GM23248 (cell line): ENCODE measurements at regions not wholly inside any gene's neighbourhood (a gene's known extent, or its start where the extent isn't known, plus 50 kb on each side); places are given as distances from the start of the nearest gene placed in this dataset.

Experiments
- EZH2 ChIP-seq: fragments of 200-600 bp; sonication (generic); IDR thresholded peaks from 2 replicates; pipeline ENCODE4 v1.6.1; 2018; ENCODE audit warnings: antibody characterized with exemption, mild to moderate bottlenecking; ENCODE audit not compliant: insufficient read depth, poor library complexity, severe bottlenecking
- EZH2phosphoT487 ChIP-seq: fragments of 200-600 bp; sonication (generic); IDR thresholded peaks from 2 replicates; pipeline ENCODE4 v1.6.1; 2018; ENCODE audit warnings: antibody characterized with exemption, moderate library complexity, mild to moderate bottlenecking, low read depth; ENCODE audit not compliant: insufficient read depth

- no peak for TF ChIP-seq EZH2
- TF ChIP-seq EZH2phosphoT487 = no peak
Observed at GRCh38 chr9:119967867-119968535, 598.8 kb upstream of the BRINP1 start.
